ENCODE measurements at regions not wholly inside any gene's neighbourhood (a gene's known extent, or its start where the extent isn't known, plus 50 kb on each side); places are given as distances from the start of the nearest gene placed in this dataset.

DNA sequence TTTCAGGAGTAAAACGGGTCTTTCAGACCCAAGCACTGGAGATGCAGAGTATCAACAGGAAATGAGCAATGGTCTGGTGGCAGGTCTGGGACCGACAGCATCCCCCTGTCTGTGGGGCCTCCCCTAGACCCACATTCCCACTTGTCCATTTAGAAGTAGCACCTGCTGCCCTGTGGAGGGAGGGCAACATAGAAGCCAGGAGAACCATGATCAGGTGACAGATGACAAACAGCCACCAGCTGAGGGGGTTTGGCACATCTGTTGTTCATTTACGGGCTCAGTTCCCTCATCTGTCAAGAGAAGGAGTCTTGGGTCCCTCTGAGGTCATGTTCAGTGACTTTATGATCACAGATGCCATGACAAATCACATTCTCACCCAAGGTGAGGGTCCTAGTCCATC, 77.9 kb upstream of the SLC66A3 start (continued):
- no peak for TF ChIP-seq EP300 (IDR thresholded peaks at IDR 0.05; ENCODE audit: borderline replicate concordance in 1 of 2, low read depth in 2 of 2, low read length in 2 of 2)
- TF ChIP-seq POLR2A (IDR thresholded peaks at IDR 0.05; ENCODE audit: control extremely low read depth in 1 of 2, low read depth in 2 of 2, low read length in 2 of 2) = no peak

Measured in H1 (cell line).